ENCODE measurements at regions not wholly inside any gene's neighbourhood (a gene's known extent, or its start where the extent isn't known, plus 50 kb on each side); places are given as distances from the start of the nearest gene placed in this dataset.

GRCh38 chr7:9960460-9960859, 1013.2 kb upstream of the PHF14 start:
- no peak for TF ChIP-seq CTCF (conservative IDR thresholded peaks at IDR 0.05 in 1 of 2, IDR thresholded peaks at IDR 0.05 in 1 of 2; ENCODE audit: extremely low read depth in 1 of 2, insufficient read depth in 1 of 2, low read depth in 1 of 2, low read length in 2 of 2)
- TF ChIP-seq EZH2 (IDR thresholded peaks at IDR 0.05; ENCODE audit: borderline replicate concordance, low read length), result no peak

Measured in mammary epithelial cell (primary cell).